Mammary epithelial cell (primary cell): ENCODE measurements at regions not wholly inside any gene's neighbourhood (a gene's known extent, or its start where the extent isn't known, plus 50 kb on each side); places are given as distances from the start of the nearest gene placed in this dataset.

ENCODE experiments used
- EZH2 ChIP-seq: IDR thresholded peaks from 2 replicates; pipeline ENCODE4 v1.6.1; 2012; ENCODE audit warnings: low read length, inconsistent platforms, borderline replicate concordance
- TF ChIP-seq, protein P1 (sequence below), 2 donors: IDR thresholded peaks in 1 of 2; conservative IDR thresholded peaks in 1 of 2; 2 replicates each; pipeline ENCODE4 v1.5.1; 2011 to 2012; ENCODE audit warnings: inconsistent platforms in 2 of 2, low read length in 2 of 2, mild to moderate bottlenecking in 2 of 2, control low read depth in 1 of 2, low read depth in 1 of 2; ENCODE audit not compliant: insufficient read depth in 1 of 2; ENCODE audit errors: extremely low read depth in 1 of 2

DNA sequence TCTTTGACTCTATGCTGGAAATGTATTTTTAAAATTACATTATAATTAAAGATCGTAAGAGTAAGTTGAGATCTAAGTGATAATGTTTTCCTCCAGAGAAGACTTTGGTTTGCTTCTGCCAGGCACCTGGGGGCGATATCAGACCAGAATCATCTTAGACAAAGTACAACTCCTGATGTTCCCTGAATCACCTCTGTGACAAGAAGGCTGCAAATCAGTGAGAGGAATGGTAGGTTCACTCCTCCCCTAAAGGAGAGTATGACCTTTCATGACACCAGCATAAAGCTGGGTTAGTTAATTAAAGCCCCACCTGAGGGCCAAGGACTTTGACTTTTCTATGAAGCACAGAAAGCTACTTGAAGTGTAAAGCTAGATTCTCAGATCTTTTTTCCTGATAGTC is 114.4 kb upstream of the DTNA start:
- TF ChIP-seq, protein P1, sequence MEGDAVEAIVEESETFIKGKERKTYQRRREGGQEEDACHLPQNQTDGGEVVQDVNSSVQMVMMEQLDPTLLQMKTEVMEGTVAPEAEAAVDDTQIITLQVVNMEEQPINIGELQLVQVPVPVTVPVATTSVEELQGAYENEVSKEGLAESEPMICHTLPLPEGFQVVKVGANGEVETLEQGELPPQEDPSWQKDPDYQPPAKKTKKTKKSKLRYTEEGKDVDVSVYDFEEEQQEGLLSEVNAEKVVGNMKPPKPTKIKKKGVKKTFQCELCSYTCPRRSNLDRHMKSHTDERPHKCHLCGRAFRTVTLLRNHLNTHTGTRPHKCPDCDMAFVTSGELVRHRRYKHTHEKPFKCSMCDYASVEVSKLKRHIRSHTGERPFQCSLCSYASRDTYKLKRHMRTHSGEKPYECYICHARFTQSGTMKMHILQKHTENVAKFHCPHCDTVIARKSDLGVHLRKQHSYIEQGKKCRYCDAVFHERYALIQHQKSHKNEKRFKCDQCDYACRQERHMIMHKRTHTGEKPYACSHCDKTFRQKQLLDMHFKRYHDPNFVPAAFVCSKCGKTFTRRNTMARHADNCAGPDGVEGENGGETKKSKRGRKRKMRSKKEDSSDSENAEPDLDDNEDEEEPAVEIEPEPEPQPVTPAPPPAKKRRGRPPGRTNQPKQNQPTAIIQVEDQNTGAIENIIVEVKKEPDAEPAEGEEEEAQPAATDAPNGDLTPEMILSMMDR (conservative IDR thresholded peaks at IDR 0.05 in 1 of 2, IDR thresholded peaks at IDR 0.05 in 1 of 2; ENCODE audit: extremely low read depth in 1 of 2, insufficient read depth in 1 of 2, low read depth in 1 of 2, low read length in 2 of 2) = peak in 1 of 2 donors; percentile 48
- no peak for TF ChIP-seq EZH2
